HG02870 (cell line): ENCODE measurements at regions not wholly inside any gene's neighbourhood (a gene's known extent, or its start where the extent isn't known, plus 50 kb on each side); places are given as distances from the start of the nearest gene placed in this dataset.

Experiments used
- ATAC-seq: cut with Tn5 transposase; IDR thresholded peaks from one replicate; pipeline ENCODE4 v1.9.1; 2021; ENCODE audit warnings: mild to moderate bottlenecking, moderate library complexity; ENCODE audit not compliant: unreplicated experiment

- peak; percentile 80 for ATAC-seq
Observed at GRCh38 chr10:105837951-105838350, 1196.9 kb downstream of the SORCS3 start.

- ATAC-seq = no peak
Observed at GRCh38 chr10:105834261-105835059, 1193.4 kb downstream of the SORCS3 start.

GRCh38 chr10:105827133-105827532, 1186.0 kb downstream of the SORCS3 start:
- no peak for ATAC-seq

GRCh38 chr10:105807935-105808587, 1167.0 kb downstream of the SORCS3 start:
- ATAC-seq = no peak

- no peak for ATAC-seq
Observed at GRCh38 chr10:105803206-105803605, 1162.1 kb downstream of the SORCS3 start.

- ATAC-seq = no peak
Observed at GRCh38 chr10:105800641-105801040, 1159.6 kb downstream of the SORCS3 start.

- no peak for ATAC-seq
Observed at GRCh38 chr10:105798328-105798889, 1157.3 kb downstream of the SORCS3 start.

GRCh38 chr10:105797234-105797890, 1156.3 kb downstream of the SORCS3 start:
- ATAC-seq = peak; percentile 69

GRCh38 chr10:105793071-105793470, 1152.0 kb downstream of the SORCS3 start:
- no peak for ATAC-seq

- ATAC-seq = no peak
Observed at GRCh38 chr10:105785721-105786120, 1144.6 kb downstream of the SORCS3 start.

- ATAC-seq = no peak
Observed at GRCh38 chr10:105783936-105784483, 1142.9 kb downstream of the SORCS3 start.

- ATAC-seq = no peak
Observed at GRCh38 chr10:105774881-105775280, 1133.8 kb downstream of the SORCS3 start.

- no peak for ATAC-seq
Observed at GRCh38 chr10:105774351-105774750, 1133.3 kb downstream of the SORCS3 start.

GRCh38 chr10:105770524-105771212, 1129.6 kb downstream of the SORCS3 start:
- ATAC-seq = no peak

GRCh38 chr10:105769248-105770184, 1128.4 kb downstream of the SORCS3 start:
- no peak for ATAC-seq

GRCh38 chr10:105763611-105764010, 1122.5 kb downstream of the SORCS3 start:
- no peak for ATAC-seq

GRCh38 chr10:105761576-105762260, 1120.6 kb downstream of the SORCS3 start:
- ATAC-seq = no peak

- no peak for ATAC-seq
Observed at GRCh38 chr10:105759669-105760068, 1118.6 kb downstream of the SORCS3 start.
